Adrenal gland (tissue), 5 donors: ENCODE measurements at regions not wholly inside any gene's neighbourhood (a gene's known extent, or its start where the extent isn't known, plus 50 kb on each side); places are given as distances from the start of the nearest gene placed in this dataset.

ENCODE experiments used
- CTCF ChIP-seq, 6 experiments: fragments of 450-650 bp in 4 of 6; fragments of 200-600 bp in 2 of 6; sonication (generic) in 1 of 6; IDR thresholded peaks; 1 replicate in 5 of 6; 2 replicates in 1 of 6; pipeline versions ENCODE4 v1.5.1 to v1.8.0; 2016 to 2021; ENCODE audit warnings: antibody characterized with exemption in 6 of 6, mild to moderate bottlenecking in 2 of 6, moderate library complexity in 1 of 6
- POLR2A ChIP-seq, 2 donors: fragments of 450-650 bp; IDR thresholded peaks; one replicate each; pipeline ENCODE4 v1.6.1; 2017; ENCODE audit warnings: antibody characterized with exemption in 2 of 2, mild to moderate bottlenecking in 2 of 2, moderate library complexity in 1 of 2
- donor health status: DM: no; HTN: no; CAD: no.

DNA sequence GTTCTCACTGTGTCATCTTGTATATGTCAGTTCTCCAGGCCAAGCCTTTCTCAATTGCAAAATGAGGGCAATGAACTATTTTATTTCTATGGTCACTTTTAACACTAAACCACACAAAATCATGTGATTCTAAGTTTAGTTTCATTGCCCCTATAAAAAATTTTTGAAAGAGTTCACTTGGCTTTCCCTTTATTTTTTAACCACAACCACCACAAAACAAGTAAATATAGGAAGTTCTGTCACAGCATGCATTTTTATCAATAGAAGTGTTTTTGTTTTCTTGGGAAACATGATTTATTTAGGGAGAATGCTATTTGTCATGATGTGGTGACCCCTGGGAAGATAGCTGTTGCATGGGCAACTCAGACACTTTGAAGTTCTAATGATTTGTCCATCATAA lies 169.1 kb downstream of the CSNK1G3 start:
- TF ChIP-seq CTCF (IDR thresholded peaks at IDR 0.05) (no peak), POLR2A (IDR thresholded peaks at IDR 0.05) (no peak)
